ENCODE measurements at regions not wholly inside any gene's neighbourhood (a gene's known extent, or its start where the extent isn't known, plus 50 kb on each side); places are given as distances from the start of the nearest gene placed in this dataset.

DNA sequence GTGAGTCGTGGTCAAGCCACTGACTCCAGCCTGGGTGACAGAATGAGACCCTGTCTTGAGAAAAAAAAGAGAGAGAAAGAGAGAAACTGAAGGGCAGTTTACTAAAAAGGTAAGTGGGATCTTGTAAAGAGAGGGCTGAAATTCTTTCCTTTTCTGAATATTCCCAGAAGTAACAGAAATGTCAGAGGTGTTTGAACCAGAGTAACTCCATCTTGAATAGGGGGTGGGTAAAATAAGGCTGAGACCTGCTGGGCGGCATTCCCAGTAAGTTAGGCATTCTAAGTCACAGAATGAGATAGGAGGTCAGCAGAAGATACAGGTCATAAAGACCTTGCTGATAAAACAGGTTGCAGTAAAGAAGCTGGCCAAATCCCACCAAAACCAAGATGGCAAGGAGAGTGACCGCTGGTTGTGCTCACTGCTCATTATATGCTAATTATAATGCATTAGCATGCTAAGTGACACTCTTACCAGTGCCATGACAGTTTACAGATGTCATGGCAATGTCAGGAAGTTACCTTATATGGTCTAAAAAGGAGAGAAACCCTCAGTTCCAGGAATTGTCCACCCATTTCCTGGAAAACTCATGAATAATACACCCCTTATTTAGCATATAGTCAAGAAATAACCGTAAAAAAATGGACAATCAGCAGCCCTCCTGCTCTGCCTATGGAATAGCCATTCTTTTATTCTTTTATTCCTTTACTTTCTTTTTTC lies 1334.3 kb upstream of the ZEB2 start:
- H3K27ac ChIP-seq (ENCODE audit: low read length, poor library complexity, severe bottlenecking): no peak overlapping the region
- 97% methylated on average over 3 of the region's 4 CpGs for WGBS
- no peak overlapping the region for H3K23ac ChIP-seq (ENCODE audit: low read length in 2 of 2)
- no peak overlapping the region for H3K4ac ChIP-seq (ENCODE audit: low read depth in 1 of 2, low read length in 2 of 2)
- no peaks in the 10 kb centered on the region for H3K9me3 ChIP-seq (ENCODE audit: control insufficient read depth, low read length)
- H3K27me3 ChIP-seq (ENCODE audit: control insufficient read depth in 1 of 2, insufficient read depth in 1 of 2, low read length in 2 of 2): no peaks in the 10 kb centered on the region
- no peak overlapping the region for H3K9ac ChIP-seq (ENCODE audit: low read length)
- H4K8ac ChIP-seq (ENCODE audit: low read length): no peak overlapping the region
- no peak overlapping the region for H4K91ac ChIP-seq (ENCODE audit: low read length)
- no peak overlapping the region for H2BK12ac ChIP-seq (ENCODE audit: low read length in 2 of 2)
- no peaks in the 10 kb centered on the region for H3K36me3 ChIP-seq (ENCODE audit: control insufficient read depth in 1 of 2, insufficient read depth in 2 of 2, low read depth in 1 of 2, low read length in 2 of 2)
- no peak overlapping the region for H2BK15ac ChIP-seq (ENCODE audit: low read depth, poor library complexity, severe bottlenecking)
- H3K4me2 ChIP-seq (ENCODE audit: low read length, poor library complexity, severe bottlenecking): no peak overlapping the region
- no peak overlapping the region for H3K14ac ChIP-seq (ENCODE audit: low read length in 2 of 2)
- no peak overlapping the region for H2BK120ac ChIP-seq (ENCODE audit: low read depth, low read length)
- H3K4me3 ChIP-seq (ENCODE audit: insufficient read depth in 1 of 2, low read depth in 1 of 2, low read length in 2 of 2): no peak overlapping the region
- no peak overlapping the region for H2AFZ ChIP-seq (ENCODE audit: low read depth, low read length)
- no peaks in the 10 kb centered on the region for H3K4me1 ChIP-seq (ENCODE audit: control insufficient read depth, insufficient read depth, low read depth, low read length)
- no peaks in the 10 kb centered on the region for H3K79me1 ChIP-seq (replicated peaks; ENCODE audit: low read length, poor library complexity, severe bottlenecking)
- H2AK5ac ChIP-seq (ENCODE audit: low read length, severe bottlenecking): no peak overlapping the region
- no peak overlapping the region for H2BK5ac ChIP-seq (ENCODE audit: low read depth, low read length, poor library complexity, severe bottlenecking)
- no peak for DNase-seq
- peak overlapping the region in 1 of 2 experiments; percentile 12 for H3K18ac ChIP-seq (ENCODE audit: low read depth in 1 of 2, low read length in 2 of 2)

DNA sequence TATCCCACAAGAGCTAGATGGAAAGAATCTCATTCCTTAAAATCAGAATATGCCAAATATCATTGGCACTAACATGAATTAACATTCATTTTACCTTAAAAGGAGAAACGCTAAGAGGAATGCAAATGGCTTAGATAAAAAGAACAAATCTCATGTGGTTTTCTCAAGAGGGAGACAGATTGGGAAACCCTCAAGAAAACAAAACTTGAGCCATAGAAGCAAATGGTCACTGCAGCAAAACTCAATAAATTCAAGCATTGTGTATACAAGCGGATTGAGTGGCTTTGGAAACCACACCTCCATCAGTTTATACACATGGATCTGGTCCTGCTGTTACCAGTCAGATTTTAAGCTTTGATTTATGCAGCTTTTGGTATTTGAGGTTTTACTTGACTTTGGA lies 1331.8 kb upstream of the ZEB2 start:
- Histone ChIP-seq H3K23ac (ENCODE audit: low read length in 2 of 2) (no peak overlapping the region), H3K4me1 (ENCODE audit: control insufficient read depth, insufficient read depth, low read depth, low read length) (no peaks in the 10 kb centered on the region), H2BK5ac (ENCODE audit: low read depth, low read length, poor library complexity, severe bottlenecking) (no peak overlapping the region), H3K36me3 (ENCODE audit: control insufficient read depth in 1 of 2, insufficient read depth in 2 of 2, low read depth in 1 of 2, low read length in 2 of 2) (no peaks in the 10 kb centered on the region), H2BK120ac (ENCODE audit: low read depth, low read length) (no peak overlapping the region), H3K27me3 (ENCODE audit: control insufficient read depth in 1 of 2, insufficient read depth in 1 of 2, low read length in 2 of 2) (no peaks in the 10 kb centered on the region), H3K4me2 (ENCODE audit: low read length, poor library complexity, severe bottlenecking) (no peak overlapping the region), H3K9ac (ENCODE audit: low read length) (no peak overlapping the region), H3K9me3 (ENCODE audit: control insufficient read depth, low read length) (no peaks in the 10 kb centered on the region), H3K4ac (ENCODE audit: low read depth in 1 of 2, low read length in 2 of 2) (no peak overlapping the region), H3K4me3 (ENCODE audit: insufficient read depth in 1 of 2, low read depth in 1 of 2, low read length in 2 of 2) (no peak overlapping the region), H3K27ac (ENCODE audit: low read length, poor library complexity, severe bottlenecking) (no peak overlapping the region), H2AK5ac (ENCODE audit: low read length, severe bottlenecking) (no peak overlapping the region), H3K79me1 (replicated peaks; ENCODE audit: low read length, poor library complexity, severe bottlenecking) (no peaks in the 10 kb centered on the region), H4K91ac (ENCODE audit: low read length) (no peak overlapping the region), H2AFZ (ENCODE audit: low read depth, low read length) (no peak overlapping the region), H2BK15ac (ENCODE audit: low read depth, poor library complexity, severe bottlenecking) (no peak overlapping the region), H2BK12ac (ENCODE audit: low read length in 2 of 2) (no peak overlapping the region), H3K14ac (ENCODE audit: low read length in 2 of 2) (no peak overlapping the region), H3K18ac (ENCODE audit: low read depth in 1 of 2, low read length in 2 of 2) (no peak overlapping the region), H4K8ac (ENCODE audit: low read length) (no peak overlapping the region)
- peak; percentile 20 for DNase-seq
- 100% methylated on average over 2 of the region's 2 CpGs for WGBS

- Histone ChIP-seq H3K4me3 (ENCODE audit: insufficient read depth in 1 of 2, low read depth in 1 of 2, low read length in 2 of 2) (no peak overlapping the region), H3K9ac (ENCODE audit: low read length) (no peak overlapping the region), H3K23ac (ENCODE audit: low read length in 2 of 2) (no peak overlapping the region), H3K14ac (ENCODE audit: low read length in 2 of 2) (no peak overlapping the region), H3K27ac (ENCODE audit: low read length, poor library complexity, severe bottlenecking) (no peak overlapping the region), H3K36me3 (ENCODE audit: control insufficient read depth in 1 of 2, insufficient read depth in 2 of 2, low read depth in 1 of 2, low read length in 2 of 2) (no peaks in the 10 kb centered on the region), H2AK5ac (ENCODE audit: low read length, severe bottlenecking) (no peak overlapping the region), H4K91ac (ENCODE audit: low read length) (no peak overlapping the region), H3K4me2 (ENCODE audit: low read length, poor library complexity, severe bottlenecking) (no peak overlapping the region), H2BK12ac (ENCODE audit: low read length in 2 of 2) (no peak overlapping the region), H3K4ac (ENCODE audit: low read depth in 1 of 2, low read length in 2 of 2) (no peak overlapping the region), H2AFZ (ENCODE audit: low read depth, low read length) (no peak overlapping the region), H4K8ac (ENCODE audit: low read length) (no peak overlapping the region), H3K79me1 (replicated peaks; ENCODE audit: low read length, poor library complexity, severe bottlenecking) (no peaks in the 10 kb centered on the region), H3K9me3 (ENCODE audit: control insufficient read depth, low read length) (no peaks in the 10 kb centered on the region), H3K18ac (ENCODE audit: low read depth in 1 of 2, low read length in 2 of 2) (no peak overlapping the region), H3K4me1 (ENCODE audit: control insufficient read depth, insufficient read depth, low read depth, low read length) (no peaks in the 10 kb centered on the region), H2BK120ac (ENCODE audit: low read depth, low read length) (no peak overlapping the region), H2BK5ac (ENCODE audit: low read depth, low read length, poor library complexity, severe bottlenecking) (no peak overlapping the region), H3K27me3 (ENCODE audit: control insufficient read depth in 1 of 2, insufficient read depth in 1 of 2, low read length in 2 of 2) (no peaks in the 10 kb centered on the region), H2BK15ac (ENCODE audit: low read depth, poor library complexity, severe bottlenecking) (no peak overlapping the region)
- DNase-seq: no peak
- WGBS: 82% methylated on average over 2 of the region's 4 CpGs
Observed at GRCh38 chr2:145849466-145849865, 1329.5 kb upstream of the ZEB2 start.

DNA sequence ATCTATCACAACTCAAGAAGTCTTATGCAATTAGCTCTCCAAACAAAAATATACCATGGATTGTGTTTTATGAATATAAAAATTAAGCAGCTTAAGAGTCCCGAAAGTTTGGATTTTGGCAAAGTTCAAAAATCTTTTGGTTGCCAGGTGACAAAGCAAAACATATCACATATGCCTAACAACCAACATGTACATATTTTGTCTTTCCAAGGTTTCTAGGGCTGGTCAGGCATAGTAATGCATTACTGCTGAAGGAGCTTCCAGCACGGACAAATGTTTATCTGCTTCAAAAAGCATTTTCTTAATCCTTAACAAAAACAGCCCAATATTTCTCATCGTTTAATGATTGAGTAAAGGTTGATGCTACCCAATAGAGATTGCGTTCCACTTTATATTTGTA lies 1327.1 kb upstream of the ZEB2 start:
- H3K27ac ChIP-seq (ENCODE audit: low read length, poor library complexity, severe bottlenecking): no peak overlapping the region
- peak; percentile 12 for DNase-seq
- H3K27me3 ChIP-seq (ENCODE audit: control insufficient read depth in 1 of 2, insufficient read depth in 1 of 2, low read length in 2 of 2): no peaks in the 10 kb centered on the region
- no peaks in the 10 kb centered on the region for H3K4me1 ChIP-seq (ENCODE audit: control insufficient read depth, insufficient read depth, low read depth, low read length)
- no peak overlapping the region for H2BK5ac ChIP-seq (ENCODE audit: low read depth, low read length, poor library complexity, severe bottlenecking)
- no peak overlapping the region for H4K8ac ChIP-seq (ENCODE audit: low read length)
- no peak overlapping the region for H3K14ac ChIP-seq (ENCODE audit: low read length in 2 of 2)
- H2AFZ ChIP-seq (ENCODE audit: low read depth, low read length): no peak overlapping the region
- no peak overlapping the region for H2BK12ac ChIP-seq (ENCODE audit: low read length in 2 of 2)
- peak overlapping the region; percentile 48 for H3K9ac ChIP-seq (ENCODE audit: low read length)
- H3K36me3 ChIP-seq (ENCODE audit: control insufficient read depth in 1 of 2, insufficient read depth in 2 of 2, low read depth in 1 of 2, low read length in 2 of 2): no peaks in the 10 kb centered on the region
- H3K79me1 ChIP-seq (replicated peaks; ENCODE audit: low read length, poor library complexity, severe bottlenecking): no peaks in the 10 kb centered on the region
- H3K23ac ChIP-seq (ENCODE audit: low read length in 2 of 2): no peak overlapping the region
- no peak overlapping the region for H2BK120ac ChIP-seq (ENCODE audit: low read depth, low read length)
- no peaks in the 10 kb centered on the region for H3K9me3 ChIP-seq (ENCODE audit: control insufficient read depth, low read length)
- H3K4ac ChIP-seq (ENCODE audit: low read depth in 1 of 2, low read length in 2 of 2): no peak overlapping the region
- no peak overlapping the region for H3K4me3 ChIP-seq (ENCODE audit: insufficient read depth in 1 of 2, low read depth in 1 of 2, low read length in 2 of 2)
- no peak overlapping the region for H3K18ac ChIP-seq (ENCODE audit: low read depth in 1 of 2, low read length in 2 of 2)
- 92% methylated on average over 2 of the region's 4 CpGs for WGBS
- no peak overlapping the region for H2AK5ac ChIP-seq (ENCODE audit: low read length, severe bottlenecking)
- no peak overlapping the region for H3K4me2 ChIP-seq (ENCODE audit: low read length, poor library complexity, severe bottlenecking)
- no peak overlapping the region for H2BK15ac ChIP-seq (ENCODE audit: low read depth, poor library complexity, severe bottlenecking)
- no peak overlapping the region for H4K91ac ChIP-seq (ENCODE audit: low read length)
